Occipital lobe (tissue), 1 donor: ENCODE measurements at regions not wholly inside any gene's neighbourhood (a gene's known extent, or its start where the extent isn't known, plus 50 kb on each side); places are given as distances from the start of the nearest gene placed in this dataset.

Source experiments
- DNase-seq: peaks from one replicate; lab custom pipeline; 2025; lab: John Stamatoyannopoulos, UW

DNA sequence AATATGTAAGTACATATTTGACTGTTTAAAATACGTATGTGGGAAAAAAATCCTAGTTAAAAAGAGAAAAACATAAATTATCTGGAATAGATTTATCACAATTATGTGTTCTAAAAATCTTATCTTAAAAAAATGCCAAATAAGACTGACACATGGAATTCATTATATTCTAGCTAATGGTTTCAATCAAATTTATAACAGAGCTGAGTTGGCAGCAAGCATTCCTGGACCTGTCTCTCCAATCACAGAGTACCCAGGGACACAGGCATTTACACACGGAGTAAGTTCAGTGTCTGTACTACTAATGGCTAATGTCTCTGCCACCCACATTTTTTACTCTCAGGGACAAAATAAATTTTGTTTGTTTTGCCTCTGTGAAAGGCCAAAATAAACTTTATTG, 122.3 kb downstream of the RPS12 start:
- no peak for DNase-seq

DNA sequence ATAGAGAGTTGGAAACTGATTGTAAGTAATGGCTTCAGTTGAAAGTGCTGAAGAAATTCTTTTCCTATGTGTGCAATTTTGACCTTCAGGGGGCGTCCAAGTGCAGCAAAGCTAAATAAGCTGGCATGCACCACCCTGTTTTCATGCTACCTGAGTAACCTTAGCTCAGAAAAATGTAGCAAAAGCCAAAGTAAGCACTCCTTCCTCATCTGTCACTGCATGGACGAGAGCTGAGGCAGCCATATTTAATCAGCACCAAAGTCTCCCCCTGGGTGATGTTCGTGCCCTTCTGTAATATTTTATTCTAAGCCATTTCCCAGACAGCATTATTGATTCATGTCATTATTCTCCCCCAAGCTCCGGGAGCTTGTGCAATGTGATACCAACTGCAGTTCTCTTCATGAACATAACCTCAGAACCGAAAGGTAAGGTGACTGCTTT, 123.1 kb downstream of the RPS12 start:
- DNase-seq = no peak

DNA sequence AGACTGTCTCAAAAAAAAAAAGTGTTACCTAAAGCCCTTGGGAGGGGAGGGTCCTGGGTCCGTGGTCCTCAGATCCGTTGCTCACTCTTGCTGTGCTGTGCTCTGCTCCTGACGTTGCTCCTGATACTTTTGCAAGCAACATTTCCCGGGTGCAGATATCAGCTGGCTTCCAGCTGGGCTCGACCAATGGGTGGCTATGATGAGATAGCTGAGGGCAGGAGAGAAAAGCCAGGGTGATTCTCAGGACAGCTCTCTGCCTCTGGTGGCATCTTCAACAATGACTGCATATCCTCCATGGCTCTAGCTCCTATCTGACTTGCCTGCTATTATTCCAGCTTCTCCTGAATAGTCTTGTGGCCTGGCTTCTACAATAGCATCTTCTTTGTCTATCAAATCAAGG, 134.5 kb downstream of the RPS12 start:
- DNase-seq = no peak

DNA sequence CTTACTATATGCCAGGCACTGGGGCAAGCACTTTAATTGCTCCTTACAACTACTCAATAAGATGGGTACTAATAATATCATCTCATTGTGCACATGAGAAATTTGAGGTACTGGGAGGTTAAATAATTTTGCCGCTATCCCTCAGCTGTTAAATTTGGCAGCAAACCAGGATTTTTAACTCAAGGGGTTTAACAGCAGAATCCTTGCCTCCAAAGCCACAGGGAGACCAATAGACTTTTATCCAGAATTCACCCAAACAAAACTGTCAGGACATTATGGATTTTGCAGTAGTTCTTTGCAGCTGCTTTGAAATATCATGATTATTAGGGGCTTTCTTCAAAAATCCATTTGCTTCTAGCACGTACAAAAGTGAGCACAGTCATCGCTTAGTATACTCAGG, 136.2 kb downstream of the RPS12 start:
- DNase-seq = no peak

DNA sequence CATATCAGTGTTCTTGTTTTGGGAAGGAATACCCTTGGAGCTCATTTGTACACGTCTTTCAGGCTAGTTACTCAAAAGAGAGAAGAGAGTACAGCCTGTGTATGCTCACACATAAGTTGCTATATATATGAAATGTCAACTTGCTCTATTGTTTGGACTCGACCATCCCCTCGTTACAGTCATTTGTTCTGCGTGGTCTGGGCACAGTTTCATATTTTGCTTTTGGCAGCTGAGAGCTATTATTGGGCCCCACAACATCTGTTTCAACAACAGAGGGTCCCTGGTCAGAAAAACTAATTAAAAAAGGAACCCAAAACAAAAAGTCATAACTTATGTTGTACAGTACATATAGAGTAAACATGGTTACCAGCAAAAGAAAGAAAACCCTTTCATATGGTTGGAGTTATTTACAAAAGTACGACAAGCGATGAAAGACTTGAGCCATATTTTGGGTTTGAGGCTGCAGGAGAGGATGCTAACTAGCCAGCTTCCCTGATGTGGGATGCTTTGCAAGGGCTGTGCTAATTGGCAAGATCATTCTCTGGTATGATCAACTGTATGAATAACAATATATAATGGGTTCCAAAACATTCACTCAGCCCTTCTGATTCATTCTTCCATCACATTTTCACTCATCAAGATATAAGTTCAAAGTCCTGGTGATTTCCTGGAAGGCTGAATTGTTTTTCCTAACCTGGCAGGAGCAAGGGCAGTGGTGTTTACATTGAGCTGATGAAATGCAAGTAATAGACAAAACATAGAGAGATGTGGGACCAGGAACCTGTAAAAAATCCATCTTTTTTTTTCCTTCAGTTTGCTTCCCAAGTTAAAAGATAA, 137.9 kb downstream of the RPS12 start:
- DNase-seq = no peak

DNA sequence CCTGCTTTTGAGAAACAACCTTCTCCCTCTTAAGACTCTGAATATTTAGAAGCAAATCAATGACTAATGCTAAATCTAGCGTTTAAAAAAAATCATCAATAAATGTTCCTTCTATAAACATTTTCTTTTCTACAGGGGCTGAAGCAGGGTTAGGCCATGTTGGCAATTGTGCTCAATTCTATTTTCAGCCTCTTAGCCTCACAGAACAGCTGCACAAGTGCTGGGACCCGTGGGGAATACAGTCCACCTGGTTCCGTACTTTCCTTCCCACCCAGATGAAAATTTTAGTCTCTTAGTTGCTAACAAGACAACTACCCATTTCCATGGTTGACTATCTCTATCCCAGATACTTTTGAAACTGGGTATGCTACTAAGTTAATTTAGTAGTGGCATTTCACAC, 138.6 kb downstream of the RPS12 start:
- no peak for DNase-seq

DNA sequence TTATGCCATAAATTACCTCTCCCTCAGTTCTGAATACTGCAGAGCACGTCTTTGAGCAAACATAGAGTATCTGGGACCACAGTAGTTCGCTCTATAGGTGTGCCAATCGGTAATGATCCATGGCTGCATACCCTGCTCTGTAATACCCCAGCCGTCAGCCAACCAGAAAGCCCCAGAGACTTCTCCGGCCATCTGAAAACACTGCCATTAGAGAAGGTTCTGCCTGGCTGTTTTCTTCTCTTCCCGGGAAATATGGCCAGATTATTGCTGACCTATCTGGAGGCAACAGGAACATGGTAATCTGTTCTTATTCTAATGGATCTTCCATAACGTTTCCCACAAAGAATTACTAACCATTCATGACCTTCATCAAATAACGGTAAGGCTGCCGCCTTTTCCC, 139.9 kb downstream of the RPS12 start:
- DNase-seq = no peak

DNA sequence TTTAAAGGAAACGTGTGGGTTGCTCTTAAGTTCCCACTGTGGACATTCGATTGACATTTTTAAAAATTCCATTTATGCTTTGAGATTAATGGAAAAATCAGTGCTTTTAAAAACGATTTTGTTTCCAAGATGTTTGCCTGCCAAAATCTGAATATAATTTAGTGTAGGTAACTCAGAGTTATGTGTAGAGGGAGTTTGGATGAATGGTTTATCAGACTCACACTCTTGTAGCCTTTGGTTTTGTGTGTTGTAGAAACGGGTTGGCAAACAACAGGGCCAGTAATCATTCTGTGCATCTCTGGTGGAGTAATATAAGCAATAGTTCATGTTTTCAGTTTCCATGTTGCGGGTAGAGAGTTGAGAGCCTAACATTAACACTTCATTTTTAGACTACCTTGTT, 140.6 kb downstream of the RPS12 start:
- DNase-seq = no peak

DNA sequence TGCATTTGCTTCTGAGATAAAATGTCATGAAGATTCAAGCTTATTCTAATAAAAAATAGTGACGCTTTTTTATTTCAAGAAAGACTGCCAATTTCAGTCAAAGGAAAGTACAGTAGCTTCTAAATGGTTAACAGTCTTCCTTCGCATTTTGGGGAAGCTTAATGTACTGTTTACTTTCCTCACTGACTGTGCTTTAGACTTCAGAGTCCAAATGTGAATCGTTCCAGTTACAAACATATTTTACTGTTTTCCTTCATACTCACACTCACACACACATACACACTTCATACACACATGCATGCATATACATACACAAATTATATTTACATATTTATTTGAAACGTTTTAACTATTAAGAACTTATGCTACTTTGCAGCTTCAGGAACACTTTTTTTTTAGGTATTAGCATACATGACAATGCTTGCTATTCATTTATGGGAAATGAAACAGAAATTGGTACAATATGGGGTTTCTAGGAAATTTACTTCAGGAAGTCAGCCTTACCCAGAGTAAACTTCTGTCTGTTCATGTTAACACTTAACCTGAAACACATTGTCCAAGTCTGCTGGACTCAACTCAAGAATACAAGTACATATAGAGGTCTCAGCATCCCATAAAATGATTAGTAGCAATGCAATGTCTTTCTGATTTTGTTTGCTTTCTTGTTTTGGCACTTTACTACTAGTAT, 145.4 kb downstream of the RPS12 start:
- DNase-seq = no peak

DNA sequence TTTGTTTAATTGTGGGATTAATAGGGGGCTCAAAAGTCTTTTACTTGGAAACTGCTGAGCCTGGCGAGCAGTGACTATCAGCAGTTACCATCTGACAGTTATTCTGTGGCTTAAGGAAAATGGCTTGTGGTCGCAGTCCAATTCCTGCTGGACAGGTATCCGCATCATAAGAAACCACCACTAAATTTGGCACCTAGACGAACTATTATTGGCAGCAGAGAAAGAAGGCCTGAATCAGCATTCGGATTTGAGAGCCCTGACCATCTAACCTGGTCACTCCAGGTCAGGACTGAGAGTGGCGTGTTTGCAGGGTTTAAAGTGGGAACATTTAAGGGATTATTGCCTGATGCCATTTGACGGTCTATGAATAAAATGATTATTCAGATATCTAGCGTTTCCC, 146.4 kb downstream of the RPS12 start:
- DNase-seq = no peak

DNA sequence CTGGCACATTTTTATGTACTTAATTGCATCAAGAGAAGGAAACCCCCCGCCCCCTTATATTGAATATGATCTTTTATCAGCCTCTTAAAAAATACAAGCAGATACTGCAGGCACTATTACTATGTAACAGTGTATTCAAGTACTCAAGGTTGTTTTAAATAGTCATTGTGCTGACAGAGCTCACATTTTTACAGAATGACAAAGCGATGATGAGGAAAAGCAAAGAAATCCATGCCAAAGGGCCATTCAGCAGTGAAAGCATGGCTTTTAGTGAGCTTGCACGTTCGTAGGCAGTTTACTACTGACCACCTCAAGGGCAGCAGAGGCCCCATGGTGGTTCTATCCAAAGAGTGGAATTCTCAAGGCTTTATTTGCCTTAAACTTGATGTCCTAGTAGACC, 146.8 kb downstream of the RPS12 start:
- no peak for DNase-seq

DNA sequence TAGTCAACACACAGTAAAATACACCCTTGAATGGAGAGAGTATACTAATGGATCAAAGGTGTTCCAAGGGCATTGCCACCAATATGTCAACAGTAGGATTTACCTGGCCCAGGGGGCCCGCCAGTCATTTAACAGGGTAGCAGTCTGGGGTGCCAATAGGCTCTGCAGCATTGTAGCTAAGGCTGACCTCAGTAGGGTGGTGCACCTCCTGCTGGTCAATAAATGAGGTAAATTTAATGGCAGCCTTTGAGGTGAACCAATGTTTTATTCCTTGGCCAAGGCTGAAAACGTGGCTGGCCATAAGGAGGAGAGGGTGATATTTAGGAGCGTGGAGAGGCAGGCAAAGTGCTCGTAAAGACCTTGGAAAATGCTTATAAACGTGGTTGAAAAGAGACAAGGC, 147.2 kb downstream of the RPS12 start:
- DNase-seq = no peak

DNA sequence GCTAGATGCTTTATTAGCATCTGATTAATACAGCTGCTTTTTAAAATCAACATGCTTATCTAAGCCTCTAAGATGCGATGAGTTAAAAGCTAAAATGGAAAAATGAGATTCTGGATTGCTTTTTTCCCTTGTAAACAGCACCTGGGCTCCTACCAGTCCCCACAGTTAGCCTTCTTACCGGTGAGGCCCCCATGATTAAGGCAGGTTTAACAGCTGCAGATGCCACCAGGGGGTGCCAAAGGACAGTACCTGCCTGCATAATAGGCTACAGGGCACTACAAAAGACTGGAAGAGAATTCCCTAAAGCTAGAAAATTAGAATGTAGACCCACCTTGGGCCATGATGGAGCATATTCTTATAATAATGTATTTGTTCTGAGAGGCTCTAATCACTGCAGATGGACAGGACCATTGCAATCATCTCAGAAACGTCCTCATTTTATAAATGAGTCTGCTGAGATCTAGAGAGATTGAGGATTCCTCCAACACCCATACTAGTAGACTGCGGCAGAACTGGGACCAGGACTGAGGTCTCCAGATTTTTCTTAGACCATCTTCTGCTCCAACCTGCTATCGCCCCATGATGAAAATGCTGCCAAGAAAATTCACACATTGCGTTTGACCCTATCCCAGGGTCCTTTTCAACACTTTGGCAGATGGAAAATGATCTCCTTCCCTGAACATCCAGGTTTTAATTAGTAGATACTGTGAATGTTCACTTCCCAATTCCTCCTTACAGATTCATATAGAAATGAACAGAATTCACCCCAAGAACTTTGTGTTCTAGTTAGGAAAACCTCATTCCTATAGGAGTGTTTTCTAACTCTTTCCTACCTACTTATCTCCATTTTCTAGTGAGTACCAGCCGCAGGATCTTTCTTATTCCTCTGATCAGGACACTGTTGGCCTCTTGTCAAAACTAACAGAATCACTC, 148.8 kb downstream of the RPS12 start:
- DNase-seq = no peak

DNA sequence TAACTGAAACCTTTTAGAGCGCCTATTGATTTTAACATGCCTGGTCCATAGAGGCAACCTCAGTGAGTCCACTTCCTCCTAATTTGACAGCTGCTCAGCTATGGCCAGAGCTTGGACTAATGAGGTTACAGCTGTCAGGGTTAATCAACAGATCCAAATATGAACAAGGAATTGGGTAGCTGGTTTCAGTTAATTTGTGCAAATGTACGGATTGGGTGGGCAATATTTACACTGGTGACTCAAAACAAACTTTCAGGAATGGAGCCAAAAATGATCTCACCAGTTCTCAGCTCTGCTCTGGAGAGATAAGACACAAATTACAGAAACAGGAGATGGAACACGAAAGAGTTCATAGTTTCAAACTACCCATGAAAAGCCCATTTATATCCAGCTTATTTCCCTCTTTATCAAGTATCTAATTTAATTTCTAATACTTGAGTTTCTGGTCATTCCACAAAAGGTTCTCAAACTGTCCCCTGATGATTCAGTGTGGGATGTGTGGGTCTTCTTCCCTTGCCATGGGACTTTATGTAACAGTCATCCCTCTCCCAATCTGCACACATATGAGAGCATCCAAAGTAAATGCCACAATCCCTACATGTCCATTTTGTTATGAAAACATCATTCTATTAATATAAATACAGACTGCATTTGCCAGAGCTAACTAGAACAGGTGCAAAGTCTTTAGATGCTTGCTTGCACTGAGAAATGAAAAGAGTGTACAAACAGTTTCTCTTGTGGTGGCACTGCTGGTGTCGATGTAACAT, 149.9 kb downstream of the RPS12 start:
- no peak for DNase-seq

DNA sequence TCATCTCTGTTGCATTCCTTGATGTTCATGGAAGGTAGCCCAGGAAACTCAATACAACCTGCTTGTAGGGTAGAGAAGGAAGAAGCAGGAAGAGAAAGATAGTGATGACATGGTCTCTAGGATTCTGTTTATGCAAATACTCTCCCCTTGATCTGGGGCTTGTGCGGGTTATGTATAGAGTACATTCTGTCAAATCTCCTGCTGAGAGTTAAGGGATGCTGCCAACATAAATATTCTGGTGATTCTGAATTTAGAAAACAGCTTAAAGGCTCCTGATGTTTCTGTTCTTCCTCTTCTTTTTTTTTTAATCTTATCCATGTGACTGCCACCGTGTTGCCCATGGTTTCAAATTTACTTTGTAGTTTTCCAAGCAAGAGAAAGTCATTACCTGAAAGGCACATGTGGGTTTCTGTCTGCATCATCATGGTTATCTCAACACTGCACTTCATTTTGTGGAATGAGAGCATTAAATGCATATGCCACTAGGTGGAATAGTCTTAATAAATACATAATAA, 150.6 kb downstream of the RPS12 start:
- DNase-seq = no peak

DNA sequence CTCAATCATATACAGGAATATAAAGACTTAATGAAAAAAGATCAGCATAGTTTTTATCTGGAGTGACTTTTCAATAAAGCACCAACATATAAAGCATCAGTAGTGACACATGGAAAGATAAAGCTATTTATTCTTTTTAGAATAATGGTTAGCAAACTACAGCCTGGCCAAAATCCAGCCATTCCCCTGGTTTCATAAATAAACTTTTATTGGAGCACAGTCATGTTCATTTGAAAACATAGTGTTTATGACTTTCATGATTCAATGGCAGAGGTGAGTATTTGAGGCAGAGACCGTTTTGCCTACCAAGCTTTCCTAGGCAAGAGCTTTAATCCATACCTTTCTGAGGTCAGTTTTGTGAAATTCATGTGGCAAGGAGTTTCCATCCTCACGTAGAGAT, 153.5 kb downstream of the RPS12 start:
- no peak for DNase-seq

DNA sequence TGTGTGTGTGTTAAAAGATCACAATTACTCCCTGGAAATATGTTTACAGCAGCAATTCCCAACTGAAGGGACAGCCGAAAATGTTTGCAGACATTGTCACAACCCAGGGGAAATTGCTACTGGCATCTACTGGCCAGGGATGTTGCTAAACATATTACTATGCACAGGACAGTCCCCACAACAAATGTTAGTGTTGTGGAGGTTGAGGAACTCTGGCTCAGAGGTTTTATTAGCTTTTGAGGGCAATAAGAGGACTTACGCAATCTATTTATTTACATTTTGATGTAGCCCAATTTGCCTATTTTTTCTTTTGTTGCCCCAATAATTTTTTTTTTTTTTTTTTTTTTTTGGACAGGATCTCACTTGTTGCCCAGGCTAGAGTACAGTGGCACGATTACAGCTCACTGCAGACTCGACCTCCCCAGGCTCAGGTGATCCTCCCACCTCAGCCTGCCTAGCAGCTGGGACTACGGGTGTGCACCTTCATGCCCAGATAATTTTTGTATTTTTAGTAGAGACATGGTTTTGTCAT, 154.1 kb downstream of the RPS12 start:
- DNase-seq = no peak

DNA sequence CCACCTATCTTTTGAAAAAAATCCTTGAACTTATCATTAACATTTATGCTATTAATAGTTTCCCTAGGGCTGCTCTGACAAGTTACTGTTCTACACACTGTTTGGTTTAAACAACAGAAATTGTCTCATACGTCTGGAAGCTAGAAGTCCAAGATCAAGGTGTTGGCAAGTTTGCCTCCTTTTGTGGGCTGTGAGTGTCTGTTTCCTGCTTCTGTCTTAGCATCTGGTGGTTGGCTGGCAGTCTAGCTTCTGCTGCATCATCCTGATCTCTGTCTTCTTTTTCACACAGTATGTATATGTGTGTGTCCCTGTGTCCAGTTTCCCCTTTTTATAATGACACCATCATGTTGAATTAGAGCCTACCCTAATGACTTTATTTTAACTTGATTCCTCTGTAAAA, 154.8 kb downstream of the RPS12 start:
- DNase-seq = no peak

DNA sequence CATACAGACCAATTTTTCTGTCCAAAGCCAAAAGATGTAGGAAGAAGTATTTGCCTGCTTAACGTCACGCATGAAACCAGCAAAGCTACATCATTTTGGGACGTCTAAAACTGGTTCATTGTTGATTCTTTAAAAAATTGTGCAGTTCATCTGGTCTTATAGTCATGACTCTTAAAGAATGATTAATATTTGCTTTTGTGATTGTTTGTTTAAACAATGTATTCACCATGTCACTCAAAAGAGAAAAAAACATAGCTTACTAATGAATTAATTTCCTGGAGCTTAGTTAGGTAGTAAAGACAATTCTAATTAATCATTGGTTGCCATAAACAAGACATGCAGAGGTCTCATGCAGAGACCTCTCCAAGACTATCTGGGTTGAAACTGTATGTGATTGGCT, 157.3 kb downstream of the RPS12 start:
- no peak for DNase-seq

DNA sequence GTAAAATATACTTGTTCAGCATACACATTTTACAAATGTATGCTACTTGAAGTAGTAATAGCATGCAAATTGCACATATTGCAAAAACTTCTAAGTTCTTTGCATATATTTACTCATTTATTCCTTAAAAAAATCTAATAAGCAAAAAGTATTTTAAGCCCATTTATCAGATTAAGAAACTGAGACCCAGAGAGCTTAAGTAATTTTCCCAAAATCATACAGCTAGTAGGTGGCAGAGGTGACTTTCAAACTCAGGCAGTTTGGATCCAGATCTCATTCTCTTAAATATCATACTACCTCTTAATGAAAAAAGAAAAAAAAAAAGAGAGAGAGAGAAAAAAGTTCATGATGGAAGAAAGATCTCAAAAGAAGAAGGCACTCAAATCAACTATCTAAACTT, 157.9 kb downstream of the RPS12 start:
- DNase-seq = no peak

DNA sequence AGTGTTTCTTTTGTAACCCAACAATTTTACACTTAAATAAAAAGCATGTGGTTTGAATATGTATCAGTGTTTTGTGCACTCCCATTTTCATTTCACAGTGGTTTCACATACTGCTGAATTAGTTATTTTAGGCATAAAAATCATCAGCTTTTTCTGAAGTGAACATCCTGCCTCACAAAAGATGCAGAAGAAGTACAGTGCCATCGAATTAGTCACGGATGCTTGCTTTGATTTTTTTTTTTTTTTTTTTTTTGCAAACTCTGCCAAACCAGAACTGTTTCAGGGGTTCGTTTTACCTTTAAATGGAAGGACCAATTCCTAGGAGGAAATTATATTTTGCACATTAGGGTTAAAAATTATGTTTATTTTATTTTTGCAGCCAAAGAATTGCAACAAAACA, 158.6 kb downstream of the RPS12 start:
- DNase-seq = no peak
